ENCODE measurements at regions not wholly inside any gene's neighbourhood (a gene's known extent, or its start where the extent isn't known, plus 50 kb on each side); places are given as distances from the start of the nearest gene placed in this dataset.

GRCh38 chr10:131425752-131426533 is 114.4 kb upstream of the TCERG1L start:
- no peak for DNase-seq

- no peak for DNase-seq
These were observed 115.0 kb upstream of the TCERG1L start for GRCh38 chr10:131426534-131426898.

GRCh38 chr10:131427281-131427680 is 115.8 kb upstream of the TCERG1L start:
- DNase-seq, result no peak

- DNase-seq, result no peak
These were observed 116.4 kb upstream of the TCERG1L start for GRCh38 chr10:131427901-131428300.

- no peak for DNase-seq
These were observed 117.6 kb upstream of the TCERG1L start for GRCh38 chr10:131429141-131429540.

GRCh38 chr10:131429942-131430341 is 118.4 kb upstream of the TCERG1L start:
- no peak for DNase-seq

GRCh38 chr10:131430716-131431412 is 119.3 kb upstream of the TCERG1L start:
- peak; percentile 8 for DNase-seq

GRCh38 chr10:131431533-131431932 is 120.0 kb upstream of the TCERG1L start:
- DNase-seq, result peak; percentile 20

GRCh38 chr10:131431978-131432690 is 120.6 kb upstream of the TCERG1L start:
- no peak for DNase-seq

GRCh38 chr10:131433568-131433967 is 122.0 kb upstream of the TCERG1L start:
- DNase-seq, result no peak

- no peak for DNase-seq
These were observed 123.7 kb upstream of the TCERG1L start for GRCh38 chr10:131435232-131435631.

- DNase-seq, result no peak
These were observed 124.4 kb upstream of the TCERG1L start for GRCh38 chr10:131435760-131436457.

GRCh38 chr10:131436458-131436857 is 124.9 kb upstream of the TCERG1L start:
- DNase-seq, result no peak

- no peak for DNase-seq
These were observed 126.3 kb upstream of the TCERG1L start for GRCh38 chr10:131437556-131438475.

GRCh38 chr10:131438665-131439064 is 127.1 kb upstream of the TCERG1L start:
- DNase-seq, result no peak

GRCh38 chr10:131439705-131440104 is 128.2 kb upstream of the TCERG1L start:
- no peak for DNase-seq

GRCh38 chr10:131440405-131441360 is 129.2 kb upstream of the TCERG1L start:
- no peak for DNase-seq

GRCh38 chr10:131442271-131442670 is 130.8 kb upstream of the TCERG1L start:
- DNase-seq, result no peak

GRCh38 chr10:131444286-131444685 is 132.8 kb upstream of the TCERG1L start:
- no peak for DNase-seq

- DNase-seq, result no peak
These were observed 133.4 kb upstream of the TCERG1L start for GRCh38 chr10:131444862-131445461.
